ENCODE measurements at regions not wholly inside any gene's neighbourhood (a gene's known extent, or its start where the extent isn't known, plus 50 kb on each side); places are given as distances from the start of the nearest gene placed in this dataset.
"Not testable (repeated sequence)": the region's sequence is repeated elsewhere in the genome, so short reads cannot be mapped to it uniquely, and the experiment has no call there.

DNA sequence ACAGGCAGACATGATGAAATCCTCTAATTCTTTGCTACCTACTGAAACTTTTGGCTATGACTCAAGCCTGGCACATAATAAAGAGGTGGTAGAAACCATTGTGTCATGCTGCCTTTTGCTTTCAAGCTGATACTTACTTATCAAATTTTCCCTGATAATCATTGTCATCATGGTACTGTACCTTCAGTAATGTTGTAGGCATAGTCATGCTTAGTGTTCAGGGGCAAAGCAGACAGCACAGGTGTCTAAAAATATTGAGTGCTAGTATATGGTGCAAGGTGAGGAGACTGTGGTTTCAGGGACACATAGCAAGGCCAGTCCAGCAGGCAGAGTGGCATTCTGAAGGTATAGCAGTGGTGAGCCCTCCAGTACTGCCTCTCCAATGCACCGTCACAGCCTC lies 226.9 kb upstream of the DEPDC1 start:
- no peaks in the 10 kb centered on the region for H3K36me3 ChIP-seq (ENCODE audit: control insufficient read depth, insufficient read depth, low read length)
- H3K9me3 ChIP-seq (ENCODE audit: control insufficient read depth, low read depth, low read length) = no peaks in the 10 kb centered on the region
- H3K4me1 ChIP-seq (ENCODE audit: control insufficient read depth, insufficient read depth, low read length) = no peaks in the 10 kb centered on the region
- no peak overlapping the region for H3K4me3 ChIP-seq (ENCODE audit: low read length)
- no CpG with 5 or more reads among the region's 1 CpG for WGBS (ENCODE audit: insufficient coverage, low lambda C conversion rate)
- no peaks in the 10 kb centered on the region for H3K27me3 ChIP-seq (ENCODE audit: control insufficient read depth, insufficient read depth, low read length)
- no peak overlapping the region for H3K27ac ChIP-seq (ENCODE audit: low read length)
- no peak for DNase-seq

DNA sequence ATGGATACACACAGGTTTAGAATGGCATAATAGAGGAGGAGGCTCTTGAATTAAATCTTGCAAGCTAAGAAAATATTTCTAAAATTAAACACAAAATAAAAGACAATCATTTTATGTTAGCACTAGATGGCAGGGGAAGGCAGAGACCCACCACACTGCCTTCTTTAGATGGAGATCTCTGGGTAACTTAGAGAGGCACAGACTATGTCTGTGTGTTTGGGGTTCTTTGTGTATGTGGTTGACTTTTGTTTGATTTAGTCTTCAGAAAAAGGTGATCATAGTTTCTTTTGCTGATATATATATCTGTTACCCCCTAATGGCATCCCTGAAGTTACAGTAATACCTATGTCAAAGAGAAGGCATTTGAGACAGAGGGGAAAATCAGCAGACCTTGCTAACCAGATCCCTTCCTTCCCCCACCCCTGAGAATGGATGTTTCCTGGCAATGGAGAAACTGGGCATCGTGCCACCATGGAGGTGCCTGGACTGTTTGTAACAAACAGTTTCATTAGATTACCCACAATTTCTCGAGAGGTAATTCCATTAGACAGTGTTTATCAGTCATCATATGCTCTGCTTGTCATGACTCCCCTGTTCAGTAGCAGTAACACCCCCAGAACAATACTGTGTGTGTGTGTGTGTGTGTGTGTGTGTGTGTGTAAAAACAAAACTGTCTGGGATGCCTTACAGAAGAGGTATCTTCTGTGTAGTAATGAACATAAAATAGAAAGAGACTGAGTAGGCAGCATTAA lies 228.3 kb upstream of the DEPDC1 start:
- no peaks in the 10 kb centered on the region for H3K9me3 ChIP-seq (ENCODE audit: control insufficient read depth, low read depth, low read length)
- H3K27ac ChIP-seq (ENCODE audit: low read length) = no peak overlapping the region
- H3K4me1 ChIP-seq (ENCODE audit: control insufficient read depth, insufficient read depth, low read length) = no peaks in the 10 kb centered on the region
- no CpG with 5 or more reads among the region's 2 CpGs for whole genome bisulfite sequencing (ENCODE audit: insufficient coverage, low lambda C conversion rate)
- no peaks in the 10 kb centered on the region for H3K36me3 ChIP-seq (ENCODE audit: control insufficient read depth, insufficient read depth, low read length)
- DNase-seq = peak; percentile 29
- no peaks in the 10 kb centered on the region for H3K27me3 ChIP-seq (ENCODE audit: control insufficient read depth, insufficient read depth, low read length)
- no peak overlapping the region for H3K4me3 ChIP-seq (ENCODE audit: low read length)

- not testable (repeated sequence) for H3K9me3 ChIP-seq (ENCODE audit: control insufficient read depth, low read depth, low read length); H3K4me3 ChIP-seq (ENCODE audit: low read length); DNase-seq; H3K36me3 ChIP-seq (ENCODE audit: control insufficient read depth, insufficient read depth, low read length); H3K4me1 ChIP-seq (ENCODE audit: control insufficient read depth, insufficient read depth, low read length); H3K27me3 ChIP-seq (ENCODE audit: control insufficient read depth, insufficient read depth, low read length); H3K27ac ChIP-seq (ENCODE audit: low read length)
- no CpG with 5 or more reads among the region's 19 CpGs for WGBS (ENCODE audit: insufficient coverage, low lambda C conversion rate)
Observed at GRCh38 chr1:68739486-68739885, 242.6 kb upstream of the DEPDC1 start.

- H3K9me3 ChIP-seq (ENCODE audit: control insufficient read depth, low read depth, low read length) = no peaks in the 10 kb centered on the region
- no peak overlapping the region for H3K4me3 ChIP-seq (ENCODE audit: low read length)
- no peaks in the 10 kb centered on the region for H3K4me1 ChIP-seq (ENCODE audit: control insufficient read depth, insufficient read depth, low read length)
- peak in 1 of 2 donors; percentile 3 for DNase-seq
- no peaks in the 10 kb centered on the region for H3K36me3 ChIP-seq (ENCODE audit: control insufficient read depth, insufficient read depth, low read length)
- H3K27ac ChIP-seq (ENCODE audit: low read length) = no peak overlapping the region
- no CpG with 5 or more reads among the region's 2 CpGs for WGBS (ENCODE audit: insufficient coverage, low lambda C conversion rate)
- H3K27me3 ChIP-seq (ENCODE audit: control insufficient read depth, insufficient read depth, low read length) = no peaks in the 10 kb centered on the region
Observed at GRCh38 chr1:68745011-68745410, 248.1 kb upstream of the DEPDC1 start.

DNA sequence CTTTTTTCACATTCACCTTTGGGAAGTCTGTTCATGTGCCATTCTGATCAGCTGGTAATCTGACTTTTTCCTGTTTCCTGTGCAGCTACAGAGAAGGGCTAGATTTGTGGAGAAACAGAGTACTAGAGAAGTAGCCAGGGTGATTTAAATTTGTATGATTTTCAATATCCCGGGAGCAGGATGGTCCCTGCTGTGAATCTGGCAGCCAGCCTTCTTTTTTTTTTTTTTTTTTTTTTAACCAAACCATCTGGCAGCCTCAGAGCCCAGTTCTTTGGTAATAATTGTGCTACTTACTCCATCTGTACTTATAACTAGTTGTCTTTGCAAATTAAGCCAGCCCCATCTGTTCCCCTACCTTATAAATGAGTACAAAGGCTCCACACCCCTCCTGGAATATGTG lies 248.6 kb upstream of the DEPDC1 start:
- WGBS (ENCODE audit: insufficient coverage, low lambda C conversion rate) = no CpG with 5 or more reads among the region's 1 CpG
- H3K4me1 ChIP-seq (ENCODE audit: control insufficient read depth, insufficient read depth, low read length) = no peaks in the 10 kb centered on the region

DNA sequence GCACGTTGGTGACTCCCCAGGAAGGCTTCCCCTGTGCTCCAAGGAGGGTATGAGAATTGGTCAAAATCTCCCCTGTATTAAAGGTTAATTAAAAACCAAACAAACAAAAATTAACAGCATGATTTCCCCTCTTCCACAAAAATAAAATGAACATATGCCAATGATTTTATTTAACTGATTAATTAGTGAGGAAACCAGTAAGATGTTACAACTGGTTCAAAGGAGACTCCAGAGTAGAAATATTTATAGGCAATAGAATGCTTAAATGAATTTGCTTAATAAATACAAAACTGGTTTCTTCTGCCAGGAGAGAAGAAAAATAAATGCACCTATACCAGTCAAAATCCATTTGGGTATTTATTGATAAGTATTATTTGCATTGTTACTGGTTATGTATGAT lies 249.5 kb upstream of the DEPDC1 start:
- no CpG with 5 or more reads among the region's 1 CpG for WGBS (ENCODE audit: insufficient coverage, low lambda C conversion rate)
- Histone ChIP-seq H3K4me1 (ENCODE audit: control insufficient read depth, insufficient read depth, low read length) (no peaks in the 10 kb centered on the region), H3K9me3 (ENCODE audit: control insufficient read depth, low read depth, low read length) (no peaks in the 10 kb centered on the region)

More for the DNA sequence above, 248.6 kb upstream of the DEPDC1 start:
- Histone ChIP-seq H3K27me3 (ENCODE audit: control insufficient read depth, insufficient read depth, low read length) (no peaks in the 10 kb centered on the region), H3K9me3 (ENCODE audit: control insufficient read depth, low read depth, low read length) (no peaks in the 10 kb centered on the region), H3K27ac (ENCODE audit: low read length) (no peak overlapping the region), H3K36me3 (ENCODE audit: control insufficient read depth, insufficient read depth, low read length) (no peaks in the 10 kb centered on the region), H3K4me3 (ENCODE audit: low read length) (no peak overlapping the region)
- DNase-seq = no peak

GRCh38 chr1:68751723-68752122 lies 254.8 kb upstream of the DEPDC1 start:
- WGBS (ENCODE audit: insufficient coverage, low lambda C conversion rate) = no CpG with 5 or more reads among the region's 2 CpGs
- Histone ChIP-seq H3K27me3 (ENCODE audit: control insufficient read depth, insufficient read depth, low read length) (no peaks in the 10 kb centered on the region), H3K36me3 (ENCODE audit: control insufficient read depth, insufficient read depth, low read length) (no peaks in the 10 kb centered on the region), H3K4me1 (ENCODE audit: control insufficient read depth, insufficient read depth, low read length) (no peaks in the 10 kb centered on the region), H3K27ac (ENCODE audit: low read length) (no peak overlapping the region), H3K9me3 (ENCODE audit: control insufficient read depth, low read depth, low read length) (no peaks in the 10 kb centered on the region), H3K4me3 (ENCODE audit: low read length) (no peak overlapping the region)
- DNase-seq = no peak

More for the DNA sequence above, 249.5 kb upstream of the DEPDC1 start:
- H3K27me3 ChIP-seq (ENCODE audit: control insufficient read depth, insufficient read depth, low read length) = no peaks in the 10 kb centered on the region
- no peaks in the 10 kb centered on the region for H3K36me3 ChIP-seq (ENCODE audit: control insufficient read depth, insufficient read depth, low read length)
- no peak overlapping the region for H3K4me3 ChIP-seq (ENCODE audit: low read length)
- DNase-seq = no peak
- H3K27ac ChIP-seq (ENCODE audit: low read length) = no peak overlapping the region

GRCh38 chr1:68758666-68759209 lies 261.9 kb upstream of the DEPDC1 start:
- Histone ChIP-seq H3K27ac (ENCODE audit: low read length) (no peak overlapping the region), H3K36me3 (ENCODE audit: control insufficient read depth, insufficient read depth, low read length) (no peaks in the 10 kb centered on the region), H3K4me1 (ENCODE audit: control insufficient read depth, insufficient read depth, low read length) (no peaks in the 10 kb centered on the region), H3K4me3 (ENCODE audit: low read length) (no peak overlapping the region), H3K9me3 (ENCODE audit: control insufficient read depth, low read depth, low read length) (peaks cover 13% of the 10 kb centered on the region), H3K27me3 (ENCODE audit: control insufficient read depth, insufficient read depth, low read length) (no peaks in the 10 kb centered on the region)
- no peak for DNase-seq
- WGBS (ENCODE audit: insufficient coverage, low lambda C conversion rate) = no CpG with 5 or more reads among the region's 1 CpG

DNA sequence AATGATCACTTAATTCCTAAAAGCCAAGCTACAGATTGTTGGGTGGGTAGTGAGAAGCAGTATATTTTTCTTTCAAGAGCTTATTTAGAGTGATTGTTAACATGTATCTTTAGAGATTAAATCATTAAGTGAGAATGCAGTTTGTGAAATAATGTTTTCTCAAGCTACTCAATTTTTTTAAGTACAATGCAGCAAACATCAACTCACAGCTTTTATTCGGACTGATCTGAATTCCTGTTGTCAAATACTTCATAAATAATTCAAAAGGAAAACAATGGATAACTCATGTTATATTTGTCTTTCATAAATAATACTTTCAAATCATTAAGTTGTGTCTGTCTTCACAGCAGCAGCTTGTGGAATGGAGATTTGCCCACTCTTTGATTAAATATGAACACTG lies 271.1 kb upstream of the DEPDC1 start:
- Histone ChIP-seq H3K4me1 (ENCODE audit: control insufficient read depth, insufficient read depth, low read length) (no peaks in the 10 kb centered on the region), H3K27me3 (ENCODE audit: control insufficient read depth, insufficient read depth, low read length) (no peaks in the 10 kb centered on the region), H3K36me3 (ENCODE audit: control insufficient read depth, insufficient read depth, low read length) (no peaks in the 10 kb centered on the region), H3K4me3 (ENCODE audit: low read length) (no peak overlapping the region), H3K9me3 (ENCODE audit: control insufficient read depth, low read depth, low read length) (peaks cover 3% of the 10 kb centered on the region), H3K27ac (ENCODE audit: low read length) (no peak overlapping the region)
- DNase-seq = no peak
- WGBS (ENCODE audit: insufficient coverage, low lambda C conversion rate) = 75% methylated on average over 1 of the region's 1 CpG

DNA sequence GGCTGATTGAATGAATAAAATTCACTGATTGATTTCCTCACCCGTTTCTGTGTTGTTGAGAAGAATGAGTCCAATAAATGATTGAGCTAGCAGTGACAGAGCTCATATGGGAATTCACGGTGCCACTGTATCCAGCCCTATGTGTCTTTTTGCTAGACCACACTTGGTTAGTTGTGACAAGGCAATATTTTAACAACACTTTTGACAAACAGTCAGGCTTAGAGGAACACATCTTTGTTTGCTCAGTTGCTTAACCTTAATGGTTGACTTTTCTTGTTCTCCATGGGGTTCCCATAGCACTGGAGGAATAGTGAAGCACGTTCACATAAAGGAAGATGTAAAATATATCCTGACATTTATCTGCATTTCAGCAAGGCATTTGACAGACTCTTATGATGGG lies 273.9 kb upstream of the DEPDC1 start:
- H3K4me3 ChIP-seq (ENCODE audit: low read length) = no peak overlapping the region
- WGBS (ENCODE audit: insufficient coverage, low lambda C conversion rate) = no CpG with 5 or more reads among the region's 3 CpGs
- no peaks in the 10 kb centered on the region for H3K4me1 ChIP-seq (ENCODE audit: control insufficient read depth, insufficient read depth, low read length)
- H3K27ac ChIP-seq (ENCODE audit: low read length) = no peak overlapping the region
- no peaks in the 10 kb centered on the region for H3K36me3 ChIP-seq (ENCODE audit: control insufficient read depth, insufficient read depth, low read length)
- H3K9me3 ChIP-seq (ENCODE audit: control insufficient read depth, low read depth, low read length) = no peaks in the 10 kb centered on the region
- H3K27me3 ChIP-seq (ENCODE audit: control insufficient read depth, insufficient read depth, low read length) = no peaks in the 10 kb centered on the region
- DNase-seq = no peak

GRCh38 chr1:68777851-68778250 lies 281.0 kb upstream of the DEPDC1 start:
- Histone ChIP-seq H3K27ac (ENCODE audit: low read length) (no peak overlapping the region), H3K9me3 (ENCODE audit: control insufficient read depth, low read depth, low read length) (no peaks in the 10 kb centered on the region), H3K27me3 (ENCODE audit: control insufficient read depth, insufficient read depth, low read length) (no peaks in the 10 kb centered on the region), H3K4me3 (ENCODE audit: low read length) (no peak overlapping the region), H3K4me1 (ENCODE audit: control insufficient read depth, insufficient read depth, low read length) (no peaks in the 10 kb centered on the region), H3K36me3 (ENCODE audit: control insufficient read depth, insufficient read depth, low read length) (no peaks in the 10 kb centered on the region)
- no peak for DNase-seq
- WGBS (ENCODE audit: insufficient coverage, low lambda C conversion rate) = 80% methylated on average over 1 of the region's 3 CpGs

Measured in large intestine (tissue), 3 donors.